ENCODE measurements at regions not wholly inside any gene's neighbourhood (a gene's known extent, or its start where the extent isn't known, plus 50 kb on each side); places are given as distances from the start of the nearest gene placed in this dataset.

- CTCF ChIA-PET, result interaction anchor here (0.6 kb wide), 1 partner anchor 27 kb away, joined by 3 read pairs; no protein-coding TSS in a partner anchor
- DNase-seq (ENCODE audit: unreplicated experiment), result peak; percentile 93
- no TSS peak for BruUV-seq (replicated peaks)
- Mint-ChIP-seq H3K27me3 (ENCODE audit: insufficient read depth, unreplicated experiment) (no peaks in the 10 kb centered on the region), H3K4me1 (ENCODE audit: insufficient read depth, unreplicated experiment) (peaks cover 33% of the 10 kb centered on the region), H3K36me3 (ENCODE audit: insufficient read depth, unreplicated experiment) (peaks cover 5% of the 10 kb centered on the region), H3K27ac (ENCODE audit: low read depth, unreplicated experiment) (peak overlapping the region; percentile 83), H3K4me3 (ENCODE audit: unreplicated experiment) (peak overlapping the region; percentile 45), H3K9me3 (ENCODE audit: unreplicated experiment) (no peaks in the 10 kb centered on the region)
- POLR2A ChIA-PET, result interaction anchor here (0.6 to 1.8 kb wide), 6 partner anchors 45 to 805 kb away, joined by 3 to 5 read pairs (median 4); partner anchors contain the start of gene SOX9
- intact Hi-C loops (cut with micrococcal nuclease), result loop anchor here (1.0 to 2.0 kb wide), 5 partner anchors 24 to 240 kb away; no protein-coding TSS in a partner anchor
- no peak for TF ChIP-seq CTCF (IDR thresholded peaks at IDR 0.05; ENCODE audit: unreplicated experiment)
These were observed 241.7 kb downstream of the SOX9 start for GRCh38 chr17:72362376-72363088.

GRCh38 chr17:72363089-72363610, 242.3 kb downstream of the SOX9 start:
- no peak for TF ChIP-seq CTCF (IDR thresholded peaks at IDR 0.05; ENCODE audit: unreplicated experiment)
- H3K4me3 Mint-ChIP-seq (ENCODE audit: unreplicated experiment), result no peak overlapping the region
- ChIA-PET CTCF (no interaction called here), POLR2A (interaction anchor here (0.9 to 1.8 kb wide), 4 partner anchors 44 to 242 kb away, joined by 3 to 5 read pairs (median 4); partner anchors contain the start of gene SOX9)
- peaks cover 5% of the 10 kb centered on the region for H3K36me3 Mint-ChIP-seq (ENCODE audit: insufficient read depth, unreplicated experiment)
- no peak for DNase-seq (ENCODE audit: unreplicated experiment)
- H3K9me3 Mint-ChIP-seq (ENCODE audit: unreplicated experiment), result no peaks in the 10 kb centered on the region
- H3K27me3 Mint-ChIP-seq (ENCODE audit: insufficient read depth, unreplicated experiment), result no peaks in the 10 kb centered on the region
- peaks cover 31% of the 10 kb centered on the region for H3K4me1 Mint-ChIP-seq (ENCODE audit: insufficient read depth, unreplicated experiment)
- BruUV-seq (replicated peaks), result no TSS peak
- intact Hi-C loops (cut with micrococcal nuclease), result loop anchor here (2.0 kb wide), 3 partner anchors 24 to 104 kb away; no protein-coding TSS in a partner anchor
- H3K27ac Mint-ChIP-seq (ENCODE audit: low read depth, unreplicated experiment), result peak overlapping the region; percentile 83

GRCh38 chr17:72365857-72366414, 245.1 kb downstream of the SOX9 start:
- no peak overlapping the region for H3K4me3 Mint-ChIP-seq (ENCODE audit: unreplicated experiment)
- no peak for DNase-seq (ENCODE audit: unreplicated experiment)
- no peaks in the 10 kb centered on the region for H3K36me3 Mint-ChIP-seq (ENCODE audit: insufficient read depth, unreplicated experiment)
- no peak overlapping the region for H3K27ac Mint-ChIP-seq (ENCODE audit: low read depth, unreplicated experiment)
- BruUV-seq (replicated peaks), result no TSS peak
- CTCF ChIA-PET, result interaction anchor here (0.8 kb wide), 1 partner anchor 12 kb away, joined by 3 read pairs; no protein-coding TSS in a partner anchor
- TF ChIP-seq CTCF (IDR thresholded peaks at IDR 0.05; ENCODE audit: unreplicated experiment), result no peak
- POLR2A ChIA-PET, result no interaction called here
- intact Hi-C loops (cut with micrococcal nuclease), result no loop called here
- H3K4me1 Mint-ChIP-seq (ENCODE audit: insufficient read depth, unreplicated experiment), result peaks cover 20% of the 10 kb centered on the region
- H3K27me3 Mint-ChIP-seq (ENCODE audit: insufficient read depth, unreplicated experiment), result no peaks in the 10 kb centered on the region
- H3K9me3 Mint-ChIP-seq (ENCODE audit: unreplicated experiment), result no peaks in the 10 kb centered on the region

GRCh38 chr17:72366626-72367025, 245.8 kb downstream of the SOX9 start:
- POLR2A ChIA-PET, result no interaction called here
- Mint-ChIP-seq H3K27me3 (ENCODE audit: insufficient read depth, unreplicated experiment) (no peaks in the 10 kb centered on the region), H3K9me3 (ENCODE audit: unreplicated experiment) (no peaks in the 10 kb centered on the region), H3K36me3 (ENCODE audit: insufficient read depth, unreplicated experiment) (no peaks in the 10 kb centered on the region), H3K4me3 (ENCODE audit: unreplicated experiment) (no peak overlapping the region), H3K27ac (ENCODE audit: low read depth, unreplicated experiment) (no peak overlapping the region), H3K4me1 (ENCODE audit: insufficient read depth, unreplicated experiment) (peaks cover 20% of the 10 kb centered on the region)
- CTCF ChIA-PET, result interaction anchor here (0.6 to 0.7 kb wide), 2 partner anchors 43 to 173 kb away, joined by 3 read pairs; no protein-coding TSS in a partner anchor
- BruUV-seq (replicated peaks), result no TSS peak
- no peak for DNase-seq (ENCODE audit: unreplicated experiment)
- no peak for TF ChIP-seq CTCF (IDR thresholded peaks at IDR 0.05; ENCODE audit: unreplicated experiment)
- intact Hi-C loops (cut with micrococcal nuclease), result no loop called here
